ENCODE measurements at regions not wholly inside any gene's neighbourhood (a gene's known extent, or its start where the extent isn't known, plus 50 kb on each side); places are given as distances from the start of the nearest gene placed in this dataset.

DNA sequence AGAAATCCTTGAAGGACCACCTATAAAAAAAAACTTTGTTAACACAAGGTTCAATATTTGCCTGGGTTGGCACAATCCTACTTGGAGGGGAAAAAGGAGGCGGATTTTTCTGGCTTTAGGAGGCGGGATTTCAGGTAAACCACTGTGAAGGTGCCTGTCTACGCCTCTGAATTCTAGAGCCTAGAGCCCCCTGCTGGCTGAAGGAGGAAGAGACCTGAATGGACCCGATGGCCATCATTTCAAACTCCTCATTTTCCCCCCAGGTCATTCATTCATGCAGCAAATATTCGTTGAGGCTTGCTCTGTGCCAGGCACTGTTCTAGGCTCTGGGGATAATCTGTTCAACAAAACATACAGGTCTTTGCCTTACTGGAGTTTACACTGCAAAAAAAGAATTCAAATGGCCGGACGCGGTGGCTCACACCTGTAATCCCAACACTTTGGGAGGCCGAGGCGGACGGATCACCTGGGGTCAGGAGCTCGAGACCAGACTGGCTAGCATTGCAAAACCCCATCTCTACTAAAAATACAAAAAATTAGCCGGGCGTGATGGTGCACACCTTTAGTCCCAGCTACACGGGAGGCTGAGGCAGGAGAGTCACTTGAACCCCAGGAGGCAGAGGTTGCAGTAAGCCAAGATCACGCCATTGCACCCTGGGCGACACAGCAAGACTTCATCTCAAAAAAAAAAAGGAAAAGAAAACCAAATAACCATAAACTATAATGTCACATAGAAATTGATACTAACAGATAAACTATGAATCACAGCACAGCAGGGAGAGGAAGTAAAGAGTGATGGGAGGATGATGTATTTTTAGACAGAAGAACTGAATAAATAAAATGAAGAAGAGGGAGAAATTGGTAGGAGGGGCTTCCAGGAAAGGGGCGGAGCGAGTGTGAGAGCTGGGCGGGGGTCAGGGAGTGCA is 90.1 kb upstream of the NFE2L3 start:
- Mint-ChIP-seq H3K4me1 (peaks cover 0 to 4% (median 3%) of the 10 kb centered on the region in 3 donors), H3K27me3 (peaks cover 15% of the 10 kb centered on the region), H3K36me3 (no peaks in the 10 kb centered on the region), H3K9me3 (no peaks in the 10 kb centered on the region), H3K4me3 (peak overlapping the region in 1 of 4 donors; percentile 56), H3K27ac (no peak overlapping the region)

GRCh38 chr7:26065652-26066051 is 86.3 kb upstream of the NFE2L3 start:
- no peaks in the 10 kb centered on the region for H3K36me3 Mint-ChIP-seq
- peaks cover 16% of the 10 kb centered on the region for H3K27me3 Mint-ChIP-seq
- H3K4me3 Mint-ChIP-seq = no peak overlapping the region
- no peaks in the 10 kb centered on the region for H3K9me3 Mint-ChIP-seq
- peaks cover 0 to 4% (median 3%) of the 10 kb centered on the region in 3 donors for H3K4me1 Mint-ChIP-seq
- H3K27ac Mint-ChIP-seq = no peak overlapping the region

GRCh38 chr7:26066736-26067135 is 85.3 kb upstream of the NFE2L3 start:
- Mint-ChIP-seq H3K9me3 (no peaks in the 10 kb centered on the region), H3K36me3 (no peaks in the 10 kb centered on the region), H3K27me3 (peaks cover 15% of the 10 kb centered on the region), H3K4me1 (peaks cover 0 to under 1% (median under 1%) of the 10 kb centered on the region in 3 donors), H3K27ac (no peak overlapping the region), H3K4me3 (no peak overlapping the region)

GRCh38 chr7:26070290-26070689 is 81.7 kb upstream of the NFE2L3 start:
- Mint-ChIP-seq H3K27me3 (peaks cover 12% of the 10 kb centered on the region), H3K36me3 (no peaks in the 10 kb centered on the region), H3K9me3 (no peaks in the 10 kb centered on the region), H3K4me1 (no peaks in the 10 kb centered on the region), H3K27ac (no peak overlapping the region), H3K4me3 (no peak overlapping the region)

DNA sequence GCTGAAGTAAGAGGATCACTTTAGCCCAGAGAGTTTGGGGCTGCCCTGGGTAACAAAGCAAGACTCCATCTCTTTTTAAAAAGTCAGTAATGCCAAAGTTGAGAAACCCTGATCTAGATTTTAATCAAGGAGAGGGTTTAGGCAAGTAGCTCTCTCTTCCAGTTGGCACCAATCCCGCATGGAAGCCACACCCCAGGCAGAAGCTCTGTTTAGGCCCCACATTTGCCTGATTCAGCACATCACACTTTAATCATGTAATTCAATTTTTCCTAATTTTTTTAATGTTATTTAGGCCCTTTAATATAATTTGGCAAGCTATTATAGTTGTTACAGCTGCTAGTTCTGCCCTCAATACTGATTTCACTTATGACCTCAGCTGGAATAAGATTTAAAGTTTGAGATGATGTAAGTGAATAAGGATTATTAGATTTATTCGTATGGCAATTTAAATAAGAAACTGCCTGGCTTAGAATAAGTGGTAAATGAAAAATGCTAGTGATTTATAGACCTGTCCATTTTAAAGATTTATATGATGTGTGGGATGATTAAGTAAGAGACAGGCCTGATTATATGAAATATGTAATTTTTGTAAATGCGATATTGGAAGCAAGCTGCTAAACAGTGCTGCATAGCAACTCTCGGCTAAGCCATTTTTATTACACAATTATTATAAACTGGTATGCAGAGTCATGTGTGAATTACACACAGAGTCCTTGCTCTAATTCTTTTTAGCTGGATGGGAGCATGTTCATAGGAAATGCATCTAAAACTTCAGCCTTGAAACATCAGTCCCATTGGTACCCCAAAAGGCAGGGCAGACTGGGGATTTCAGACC is 80.2 kb upstream of the NFE2L3 start:
- Mint-ChIP-seq H3K4me3 (no peak overlapping the region), H3K27me3 (peaks cover 17% of the 10 kb centered on the region), H3K4me1 (no peaks in the 10 kb centered on the region), H3K9me3 (no peaks in the 10 kb centered on the region), H3K27ac (no peak overlapping the region), H3K36me3 (no peaks in the 10 kb centered on the region)

- H3K4me1 Mint-ChIP-seq = no peaks in the 10 kb centered on the region
- no peaks in the 10 kb centered on the region for H3K36me3 Mint-ChIP-seq
- no peak overlapping the region for H3K4me3 Mint-ChIP-seq
- H3K9me3 Mint-ChIP-seq = no peaks in the 10 kb centered on the region
- H3K27me3 Mint-ChIP-seq = peaks cover 17% of the 10 kb centered on the region
- no peak overlapping the region for H3K27ac Mint-ChIP-seq
These were observed 79.0 kb upstream of the NFE2L3 start for GRCh38 chr7:26073041-26073440.

DNA sequence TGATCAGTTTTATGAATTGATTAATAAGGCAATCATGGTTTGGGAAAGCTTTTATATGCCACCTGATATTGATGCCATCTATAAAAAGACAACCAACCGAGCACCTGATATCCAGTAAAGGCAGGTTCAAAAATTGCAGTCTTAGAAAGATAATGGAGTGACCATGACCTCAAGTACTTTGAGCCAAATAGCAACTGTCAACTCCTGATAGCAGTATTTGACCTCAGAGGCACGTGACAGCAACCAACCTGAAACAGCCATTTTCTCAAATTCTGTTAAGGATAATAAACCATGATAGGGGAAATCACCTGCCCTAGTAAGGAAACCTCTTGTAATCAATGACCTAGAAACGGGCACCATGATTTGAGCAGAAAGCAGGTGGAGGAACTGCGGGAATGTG is 77.1 kb upstream of the NFE2L3 start:
- peaks cover 23% of the 10 kb centered on the region for H3K27me3 Mint-ChIP-seq
- no peak overlapping the region for H3K27ac Mint-ChIP-seq
- H3K4me1 Mint-ChIP-seq = peaks cover 0 to 5% (median 0%) of the 10 kb centered on the region in 3 donors
- peaks cover 1% of the 10 kb centered on the region for H3K36me3 Mint-ChIP-seq
- no peaks in the 10 kb centered on the region for H3K9me3 Mint-ChIP-seq
- no peak overlapping the region for H3K4me3 Mint-ChIP-seq

GRCh38 chr7:26076691-26077090 is 75.3 kb upstream of the NFE2L3 start:
- H3K27me3 Mint-ChIP-seq = peaks cover 28% of the 10 kb centered on the region
- H3K9me3 Mint-ChIP-seq = no peaks in the 10 kb centered on the region
- H3K36me3 Mint-ChIP-seq = peaks cover 1% of the 10 kb centered on the region
- no peak overlapping the region for H3K27ac Mint-ChIP-seq
- H3K4me1 Mint-ChIP-seq = peaks cover 0 to 5% (median 0%) of the 10 kb centered on the region in 3 donors
- no peak overlapping the region for H3K4me3 Mint-ChIP-seq

DNA sequence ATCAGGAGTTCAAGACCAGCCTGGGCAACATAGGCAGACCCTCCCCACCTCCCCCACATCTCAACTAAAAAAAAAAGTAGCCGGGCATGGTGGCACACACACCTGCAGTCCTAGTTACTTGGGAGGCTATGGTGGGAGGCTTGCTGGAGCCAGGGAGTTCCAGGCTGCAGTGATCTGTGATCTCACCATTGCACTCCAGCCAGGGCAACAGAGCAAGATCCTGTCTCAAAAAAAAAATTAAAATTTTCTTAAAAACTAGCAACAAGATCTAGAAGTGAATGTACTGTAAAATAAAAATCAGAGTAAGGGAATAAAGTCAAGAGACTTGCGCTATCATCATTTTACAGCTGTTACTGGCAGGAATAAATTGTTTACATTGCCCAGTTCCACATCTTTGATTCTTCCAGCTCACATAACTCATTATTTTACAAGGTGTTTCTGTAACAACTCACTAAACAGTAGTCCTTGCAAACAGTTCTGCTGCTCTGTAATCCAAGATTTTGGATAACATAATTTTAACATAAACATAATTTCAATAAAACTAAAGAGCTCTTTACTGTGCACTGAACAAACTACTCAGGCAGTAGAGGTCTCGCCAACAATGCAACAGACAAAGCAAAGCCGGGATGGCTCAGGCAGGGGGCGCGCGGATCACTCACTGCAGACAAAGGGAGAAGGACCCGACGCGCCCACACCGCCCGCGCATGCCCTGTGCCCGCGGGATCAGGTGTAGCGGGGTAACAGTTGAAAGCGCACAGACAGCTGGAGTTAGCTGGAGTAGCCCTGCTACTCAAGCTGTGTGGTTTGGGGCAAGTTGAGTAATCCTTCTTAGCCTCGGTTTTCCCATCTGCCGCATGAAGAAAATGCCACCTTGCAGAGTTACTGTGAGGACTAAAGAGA is 73.3 kb upstream of the NFE2L3 start:
- Mint-ChIP-seq H3K4me3 (peak overlapping the region in 3 of 4 donors; percentile 21 to 77 (median 30)), H3K4me1 (peaks cover 0 to 5% (median 0%) of the 10 kb centered on the region in 3 donors), H3K9me3 (no peaks in the 10 kb centered on the region), H3K36me3 (peaks cover 1% of the 10 kb centered on the region), H3K27ac (peak overlapping the region in 1 of 3 donors; percentile 39), H3K27me3 (peaks cover 26% of the 10 kb centered on the region)

GRCh38 chr7:26081638-26082037 is 70.4 kb upstream of the NFE2L3 start:
- Mint-ChIP-seq H3K27me3 (peaks cover 18% of the 10 kb centered on the region), H3K27ac (no peak overlapping the region), H3K4me3 (no peak overlapping the region), H3K36me3 (peaks cover 4% of the 10 kb centered on the region), H3K9me3 (no peaks in the 10 kb centered on the region), H3K4me1 (peaks cover 0 to 5% (median 0%) of the 10 kb centered on the region in 3 donors)

- Mint-ChIP-seq H3K4me3 (no peak overlapping the region), H3K27me3 (peaks cover 16% of the 10 kb centered on the region), H3K36me3 (peaks cover 4% of the 10 kb centered on the region), H3K4me1 (peaks cover 0 to 5% (median 0%) of the 10 kb centered on the region in 3 donors), H3K27ac (no peak overlapping the region), H3K9me3 (no peaks in the 10 kb centered on the region)
These were observed 68.9 kb upstream of the NFE2L3 start for GRCh38 chr7:26083113-26083512.

DNA sequence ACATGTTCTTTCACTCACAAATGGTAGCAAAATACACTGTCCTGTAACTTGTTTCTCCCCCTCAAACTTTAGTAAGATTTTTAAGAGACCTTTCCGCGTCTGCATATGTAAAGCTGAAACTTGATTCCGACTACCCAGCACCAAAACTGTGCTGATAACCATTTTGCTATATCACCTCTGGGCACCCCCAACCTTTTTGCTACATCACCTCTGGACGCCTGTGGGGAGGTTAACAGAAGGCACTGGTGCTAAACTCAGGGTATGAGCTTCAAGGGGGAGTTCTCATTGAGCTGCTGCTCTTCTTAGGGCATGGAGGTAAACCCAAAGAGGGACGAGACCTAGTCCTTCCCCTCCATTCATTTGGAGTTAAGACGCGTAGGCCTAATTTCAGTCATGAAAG is 67.6 kb upstream of the NFE2L3 start:
- peaks cover 8% of the 10 kb centered on the region for H3K27me3 Mint-ChIP-seq
- H3K9me3 Mint-ChIP-seq = peaks cover 0 to under 1% (median under 1%) of the 10 kb centered on the region in 3 donors
- no peak overlapping the region for H3K4me3 Mint-ChIP-seq
- H3K27ac Mint-ChIP-seq = no peak overlapping the region
- peaks cover 1 to 9% (median 8%) of the 10 kb centered on the region in 3 donors for H3K4me1 Mint-ChIP-seq
- peaks cover 3% of the 10 kb centered on the region for H3K36me3 Mint-ChIP-seq

DNA sequence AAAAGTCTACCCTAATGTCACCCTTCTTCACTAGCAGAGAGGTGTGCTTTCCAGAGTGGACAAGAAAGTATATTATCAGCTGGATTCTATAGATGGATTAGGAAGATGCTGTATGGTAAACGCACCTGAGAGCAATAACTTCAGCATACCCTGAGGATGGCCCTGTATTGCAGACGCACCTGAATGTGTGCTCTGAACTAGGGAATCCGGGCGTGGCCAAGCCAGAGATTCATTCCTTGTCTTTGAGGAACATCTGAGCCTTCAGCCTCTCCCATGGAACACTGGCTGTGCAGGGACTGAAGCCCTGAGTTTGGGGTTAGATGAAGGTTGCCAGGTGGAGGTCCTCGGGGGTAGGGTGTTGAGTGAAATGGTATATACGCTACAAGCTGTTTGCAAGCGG is 66.2 kb upstream of the NFE2L3 start:
- Mint-ChIP-seq H3K36me3 (peaks cover 2% of the 10 kb centered on the region), H3K4me3 (no peak overlapping the region), H3K27me3 (peaks cover 7% of the 10 kb centered on the region), H3K9me3 (peaks cover 1 to 4% (median 3%) of the 10 kb centered on the region in 3 donors), H3K27ac (peak overlapping the region in 1 of 3 donors; percentile 53), H3K4me1 (peaks cover 4 to 14% (median 14%) of the 10 kb centered on the region in 3 donors)

- Mint-ChIP-seq H3K4me1 (peaks cover 4 to 19% (median 18%) of the 10 kb centered on the region in 3 donors), H3K36me3 (peaks cover 2% of the 10 kb centered on the region), H3K27ac (no peak overlapping the region), H3K9me3 (peaks cover 1 to 4% (median 3%) of the 10 kb centered on the region in 3 donors), H3K27me3 (no peaks in the 10 kb centered on the region), H3K4me3 (no peak overlapping the region)
These were observed 64.5 kb upstream of the NFE2L3 start for GRCh38 chr7:26087321-26088091.
